GM23338 (cell line): ENCODE measurements at regions not wholly inside any gene's neighbourhood (a gene's known extent, or its start where the extent isn't known, plus 50 kb on each side); places are given as distances from the start of the nearest gene placed in this dataset.
A peak's percentile ranks its signal among the peaks of the same experiment; 100 is the strongest.

Experiments used
- ATAC-seq: fragments of 200-7000 bp; cut with Tn5 transposase; 3 replicates; pipeline ENCODE4 v1.9.1; 2020
- DNase-seq: peaks from one replicate; pipeline ENCODE4 v3.0.0-alpha.2; 2015; ENCODE audit warnings: low spot score
- H2AFZ ChIP-seq: fragments of 200-600 bp; sonication (generic); 2 replicates; pipeline ENCODE4 v1.8.0; 2016; ENCODE audit warnings: antibody characterized with exemption, mild to moderate bottlenecking, moderate library complexity
- H3F3A ChIP-seq: fragments of 200-600 bp; sonication (generic); replicated peaks from 2 replicates; pipeline ENCODE4 v1.8.0; 2017; ENCODE audit warnings: antibody characterized with exemption, mixed run types, low read depth
- H3K27ac ChIP-seq: fragments of 200-600 bp; sonication (generic); 2 replicates; pipeline ENCODE4 v1.6.1; 2016; ENCODE audit warnings: low read depth
- H3K27me3 ChIP-seq: fragments of 200-600 bp; sonication (generic); 2 replicates; pipeline ENCODE4 v1.8.0; 2016; ENCODE audit warnings: mild to moderate bottlenecking, mixed run types, moderate library complexity; ENCODE audit not compliant: insufficient read depth
- H3K36me3 ChIP-seq: fragments of 200-600 bp; sonication (generic); 2 replicates; pipeline ENCODE4 v1.8.0; 2016; ENCODE audit warnings: mild to moderate bottlenecking; ENCODE audit not compliant: insufficient read depth
- H3K4me1 ChIP-seq: fragments of 200-600 bp; sonication (generic); 2 replicates; pipeline ENCODE4 v1.8.0; 2016; ENCODE audit warnings: mild to moderate bottlenecking, moderate library complexity; ENCODE audit not compliant: insufficient read depth
- H3K4me2 ChIP-seq: fragments of 200-600 bp; sonication (generic); 2 replicates; pipeline ENCODE4 v1.7.1; 2017; ENCODE audit warnings: mixed run types
- H3K4me3 ChIP-seq: fragments of 200-600 bp; sonication (generic); 2 replicates; pipeline ENCODE4 v1.6.1; 2016; ENCODE audit warnings: mixed run types
- H3K79me2 ChIP-seq: fragments of 200-600 bp; sonication (generic); replicated peaks from 2 replicates; pipeline ENCODE4 v1.8.0; 2017; ENCODE audit warnings: mild to moderate bottlenecking; ENCODE audit not compliant: insufficient read depth
- H3K9me2 ChIP-seq: fragments of 200-600 bp; sonication (generic); 2 replicates; pipeline ENCODE4 v1.8.0; 2017; ENCODE audit not compliant: insufficient read depth
- H4K20me1 ChIP-seq: fragments of 200-600 bp; sonication (generic); replicated peaks from 2 replicates; pipeline ENCODE4 v1.8.0; 2017; ENCODE audit warnings: mild to moderate bottlenecking; ENCODE audit not compliant: insufficient read depth
- H3K27ac Mint-ChIP-seq: 2 replicates; pipeline ENCODE4 v1.8.0; 2020; ENCODE audit warnings: inconsistent platforms, mild to moderate bottlenecking, moderate library complexity, mixed read lengths
- H3K27me3 Mint-ChIP-seq: 3 replicates; pipeline ENCODE4 v1.8.0; 2022; ENCODE audit warnings: low read depth, mild to moderate bottlenecking, moderate library complexity, mixed read lengths, inconsistent platforms; ENCODE audit not compliant: insufficient read depth, poor library complexity
- H3K36me3 Mint-ChIP-seq: 3 replicates; pipeline ENCODE4 v1.8.0; 2021; ENCODE audit warnings: low read depth, mild to moderate bottlenecking, inconsistent platforms, moderate library complexity, mixed read lengths
- H3K4me1 Mint-ChIP-seq: 3 replicates; pipeline ENCODE4 v1.8.0; 2020; ENCODE audit warnings: mild to moderate bottlenecking, inconsistent platforms, mixed read lengths
- H3K4me3 Mint-ChIP-seq: 3 replicates; pipeline ENCODE4 v1.8.0; 2021; ENCODE audit warnings: moderate library complexity, mild to moderate bottlenecking, inconsistent platforms, mixed read lengths
- H3K9me3 Mint-ChIP-seq: 3 replicates; pipeline ENCODE4 v1.8.0; 2020; ENCODE audit warnings: moderate library complexity, mild to moderate bottlenecking, inconsistent platforms, mixed read lengths
- CREB1 ChIP-seq: fragments of 250-450 bp; sonication (Bioruptor Pico); IDR thresholded peaks from 2 replicates; pipeline ENCODE4 v1.5.0; 2020; ENCODE audit warnings: low read depth, mild to moderate bottlenecking, moderate library complexity
- CTCF ChIP-seq, 2 experiments: fragments of 200-600 bp in 1 of 2; sonication (generic) in 1 of 2; conservative IDR thresholded peaks; 2 replicates each; pipeline versions ENCODE4 v1.5.1 to v1.6.1; 2016 to 2017; ENCODE audit warnings: antibody characterized with exemption in 2 of 2, low read depth in 2 of 2, mild to moderate bottlenecking in 2 of 2, moderate library complexity in 1 of 2
- ETS1 ChIP-seq: IDR thresholded peaks from 2 replicates; pipeline ENCODE4 v1.6.1; 2016; ENCODE audit warnings: antibody characterized with exemption
- EZH2 ChIP-seq: fragments of 200-600 bp; sonication (generic); IDR thresholded peaks from one replicate; pipeline ENCODE4 v1.8.0; 2017; ENCODE audit warnings: antibody characterized with exemption, mild to moderate bottlenecking, low read depth; ENCODE audit not compliant: unreplicated experiment
- EZH2phosphoT487 ChIP-seq: fragments of 200-600 bp; sonication (generic); IDR thresholded peaks from one replicate; pipeline ENCODE4 v1.8.1; 2018; ENCODE audit warnings: antibody characterized with exemption; ENCODE audit not compliant: unreplicated experiment
- JUNB ChIP-seq: IDR thresholded peaks from one replicate; pipeline ENCODE4 v1.6.1; 2016; ENCODE audit warnings: antibody characterized with exemption; ENCODE audit not compliant: unreplicated experiment
- NANOG ChIP-seq: IDR thresholded peaks from 2 replicates; pipeline ENCODE4 v1.6.1; 2016; ENCODE audit warnings: antibody characterized with exemption, borderline replicate concordance
- POLR2AphosphoS5 ChIP-seq: IDR thresholded peaks from 2 replicates; pipeline ENCODE4 v1.6.1; 2016; ENCODE audit warnings: antibody characterized with exemption, low read depth
- REST ChIP-seq: IDR thresholded peaks from one replicate; pipeline ENCODE4 v1.6.1; 2018; ENCODE audit warnings: antibody characterized with exemption; ENCODE audit not compliant: unreplicated experiment
- STAT1 ChIP-seq: IDR thresholded peaks from one replicate; pipeline ENCODE4 v1.6.1; 2016; ENCODE audit warnings: antibody characterized with exemption; ENCODE audit not compliant: unreplicated experiment
- ZNF114 ChIP-seq: fragments of 250-450 bp; sonication (Bioruptor Pico); IDR thresholded peaks from 2 replicates; pipeline ENCODE4 v1.5.0; 2020; ENCODE audit warnings: mild to moderate bottlenecking, moderate library complexity
- ZNF331 ChIP-seq: fragments of 250-450 bp; sonication (Bioruptor Pico); IDR thresholded peaks from 2 replicates; pipeline ENCODE4 v1.5.0; 2020; ENCODE audit warnings: low read depth, mild to moderate bottlenecking, moderate library complexity
- ZNF462 ChIP-seq: fragments of 250-450 bp; sonication (Bioruptor Pico); IDR thresholded peaks from 2 replicates; pipeline ENCODE4 v1.5.0; 2020; ENCODE audit warnings: mild to moderate bottlenecking, moderate library complexity

GRCh38 chr7:106413446-106413845 lies 128.7 kb upstream of the NAMPT start:
- Histone ChIP-seq H3K4me2 (no peak overlapping the region), H3K9me2 (no peaks in the 10 kb centered on the region), H3K36me3 (no peaks in the 10 kb centered on the region), H3K4me1 (no peaks in the 10 kb centered on the region), H2AFZ (peak overlapping the region; percentile 19; the same call in 1 of the 2 replicates), H3K79me2 (no peaks in the 10 kb centered on the region), H3K27ac (no peak overlapping the region), H4K20me1 (no peaks in the 10 kb centered on the region), H3F3A (no peaks in the 10 kb centered on the region), H3K4me3 (no peak overlapping the region), H3K27me3 (no peaks in the 10 kb centered on the region)
- Mint-ChIP-seq H3K9me3 (peaks cover 5% of the 10 kb centered on the region; the same call in 2 of the 3 replicates), H3K36me3 (no peaks in the 10 kb centered on the region; the same call in 2 of the 3 replicates), H3K27ac (no peak overlapping the region), H3K4me1 (no peaks in the 10 kb centered on the region; the same call in 2 of the 3 replicates), H3K27me3 (no peaks in the 10 kb centered on the region), H3K4me3 (no peak overlapping the region)
- DNase-seq, result no peak
- ATAC-seq, result no peak
- TF ChIP-seq STAT1 (no peak), NANOG (no peak), POLR2AphosphoS5 (no peak), ZNF114 (CRISPR knock-in tag) (no peak), EZH2phosphoT487 (no peak), ETS1 (no peak), CTCF (conservative IDR thresholded peaks at IDR 0.05; ENCODE audit: low read depth in 2 of 2) (no peak), ZNF462 (CRISPR knock-in tag) (no peak), CREB1 (CRISPR knock-in tag) (no peak), ZNF331 (CRISPR knock-in tag) (no peak), JUNB (no peak), REST (no peak), EZH2 (no peak)
